Posterior cingulate gyrus (tissue), 11 donors: ENCODE measurements at regions not wholly inside any gene's neighbourhood (a gene's known extent, or its start where the extent isn't known, plus 50 kb on each side); places are given as distances from the start of the nearest gene placed in this dataset.
"Not testable (repeated sequence)": the region's sequence is repeated elsewhere in the genome, so short reads cannot be mapped to it uniquely, and the experiment has no call there.

Experiments
- DNase-seq, 10 donors: peaks; one replicate each; pipeline versions ENCODE4 v3.0.0 to v3.0.0-alpha.2; 2020 to 2021; ENCODE audit warnings: mixed read lengths in 3 of 10
- intact Hi-C: fragments of 100-400 bp; cut with DNase I; formaldehyde crosslinking; loops from one replicate; pipeline ENCODE4 v1.15.1; 2023

- no peak for DNase-seq
- intact Hi-C loops, result loop anchor here (10.0 kb wide), 1 partner anchor 153 kb away; no protein-coding TSS in a partner anchor
Observed at GRCh38 chr10:114708084-114708483, 50.0 kb upstream of the ABLIM1 start.

- intact Hi-C loops, result loop anchor here (10.0 kb wide), 1 partner anchor 154 kb away; no protein-coding TSS in a partner anchor
- DNase-seq, result no peak
Observed at GRCh38 chr10:114708717-114709335, 50.8 kb upstream of the ABLIM1 start.

- no peak for DNase-seq
- intact Hi-C loops, result loop anchor here (10.0 kb wide), 1 partner anchor 155 kb away; no protein-coding TSS in a partner anchor
Observed at GRCh38 chr10:114709984-114710383, 51.9 kb upstream of the ABLIM1 start.

- DNase-seq, result no peak
- intact Hi-C loops, result no loop called here
Observed at GRCh38 chr10:114711176-114711868, 53.2 kb upstream of the ABLIM1 start.

GRCh38 chr10:114711869-114712250 lies 53.8 kb upstream of the ABLIM1 start:
- DNase-seq, result no peak
- intact Hi-C loops, result no loop called here

- no peak for DNase-seq
- intact Hi-C loops, result no loop called here
Observed at GRCh38 chr10:114713525-114714090, 55.5 kb upstream of the ABLIM1 start.

- intact Hi-C loops, result no loop called here
Observed at GRCh38 chr10:114714281-114714741, 56.2 kb upstream of the ABLIM1 start.

GRCh38 chr10:114715171-114715670 lies 57.1 kb upstream of the ABLIM1 start:
- no peak for DNase-seq
- intact Hi-C loops, result no loop called here

More at GRCh38 chr10:114714281-114714741, 56.2 kb upstream of the ABLIM1 start:
- DNase-seq, result peak in 1 of 10 donors; percentile 19

GRCh38 chr10:114716811-114717404 lies 58.8 kb upstream of the ABLIM1 start:
- no peak for DNase-seq
- intact Hi-C loops, result no loop called here

- intact Hi-C loops, DNase-seq: not testable (repeated sequence)
Observed at GRCh38 chr10:114717881-114718280, 59.8 kb upstream of the ABLIM1 start.

GRCh38 chr10:114718374-114718773 lies 60.3 kb upstream of the ABLIM1 start:
- intact Hi-C loops, result no loop called here
- DNase-seq, result no peak

GRCh38 chr10:114719311-114719710 lies 61.2 kb upstream of the ABLIM1 start:
- intact Hi-C loops, result no loop called here

GRCh38 chr10:114720023-114720422 lies 61.9 kb upstream of the ABLIM1 start:
- intact Hi-C loops, DNase-seq: not testable (repeated sequence)

More at GRCh38 chr10:114719311-114719710, 61.2 kb upstream of the ABLIM1 start:
- no peak for DNase-seq

GRCh38 chr10:114720685-114721278 lies 62.7 kb upstream of the ABLIM1 start:
- intact Hi-C loops, result no loop called here
- no peak for DNase-seq

- DNase-seq, intact Hi-C loops: not testable (repeated sequence)
Observed at GRCh38 chr10:114722136-114722535, 64.1 kb upstream of the ABLIM1 start.

GRCh38 chr10:114723361-114723760 lies 65.3 kb upstream of the ABLIM1 start:
- DNase-seq, result no peak
- intact Hi-C loops, result no loop called here

GRCh38 chr10:114723991-114724715 lies 66.1 kb upstream of the ABLIM1 start:
- intact Hi-C loops, result no loop called here

GRCh38 chr10:114724716-114725106 lies 66.6 kb upstream of the ABLIM1 start:
- no peak for DNase-seq
- intact Hi-C loops, result no loop called here

More at GRCh38 chr10:114723991-114724715, 66.1 kb upstream of the ABLIM1 start:
- no peak for DNase-seq

- DNase-seq, result no peak
- intact Hi-C loops, result no loop called here
Observed at GRCh38 chr10:114726820-114727271, 68.8 kb upstream of the ABLIM1 start.

GRCh38 chr10:114728325-114728724 lies 70.2 kb upstream of the ABLIM1 start:
- DNase-seq, result no peak
- intact Hi-C loops, result no loop called here
